22Rv1 (cell line): ENCODE measurements at regions not wholly inside any gene's neighbourhood (a gene's known extent, or its start where the extent isn't known, plus 50 kb on each side); places are given as distances from the start of the nearest gene placed in this dataset.
"Not testable (repeated sequence)": the region's sequence is repeated elsewhere in the genome, so short reads cannot be mapped to it uniquely, and the experiment has no call there.

Source experiments
- H3K27ac ChIP-seq: fragments of 450-650 bp; 2 replicates; pipeline ENCODE4 v1.5.1; 2017
- CTCF ChIP-seq: fragments of 450-650 bp; IDR thresholded peaks from 2 replicates; pipeline ENCODE4 v1.5.1; 2017; ENCODE audit warnings: mild to moderate bottlenecking
- ZFX ChIP-seq: fragments of 450-650 bp; IDR thresholded peaks from 2 replicates; pipeline ENCODE4 v1.6.1; 2017; ENCODE audit warnings: antibody characterized with exemption, borderline replicate concordance

- no peak overlapping the region for H3K27ac ChIP-seq
- TF ChIP-seq CTCF = no peak
- TF ChIP-seq ZFX = no peak
Observed at GRCh38 chr1:228945885-228946284, 210.6 kb downstream of the RHOU start.

- not testable (repeated sequence) for H3K27ac ChIP-seq
Observed at GRCh38 chr1:228949617-228950016, 214.3 kb downstream of the RHOU start.

GRCh38 chr1:228953207-228953606 is 217.9 kb downstream of the RHOU start:
- TF ChIP-seq ZFX (no peak), CTCF (no peak)
- no peak overlapping the region for H3K27ac ChIP-seq

GRCh38 chr1:228953808-228954207 is 218.5 kb downstream of the RHOU start:
- H3K27ac ChIP-seq = not testable (repeated sequence)

GRCh38 chr1:228955691-228956090 is 220.4 kb downstream of the RHOU start:
- TF ChIP-seq ZFX (no peak), CTCF (no peak)
- H3K27ac ChIP-seq = no peak overlapping the region

- H3K27ac ChIP-seq = no peak overlapping the region
- no peak for TF ChIP-seq ZFX
- no peak for TF ChIP-seq CTCF
Observed at GRCh38 chr1:228956864-228957263, 221.6 kb downstream of the RHOU start.

GRCh38 chr1:228957535-228957934 is 222.3 kb downstream of the RHOU start:
- no peak overlapping the region for H3K27ac ChIP-seq
- TF ChIP-seq ZFX (no peak), CTCF (no peak)

GRCh38 chr1:228958121-228958520 is 222.8 kb downstream of the RHOU start:
- H3K27ac ChIP-seq = no peak overlapping the region
- TF ChIP-seq ZFX = no peak
- no peak for TF ChIP-seq CTCF
